ENCODE measurements at regions not wholly inside any gene's neighbourhood (a gene's known extent, or its start where the extent isn't known, plus 50 kb on each side); places are given as distances from the start of the nearest gene placed in this dataset.

GRCh38 chr12:58270966-58271705, 329.8 kb downstream of the ATP23 start:
- no peak overlapping the region for H3K4me3 ChIP-seq (replicated peaks; ENCODE audit: low read depth, low read length)
- no peak for DNase-seq (ENCODE audit: low read depth)
- TF ChIP-seq CTCF (IDR thresholded peaks at IDR 0.05; ENCODE audit: low read length, missing control alignments): no peak

- no peak for DNase-seq (ENCODE audit: low read depth)
- H3K4me3 ChIP-seq (replicated peaks; ENCODE audit: low read depth, low read length): no peak overlapping the region
- TF ChIP-seq CTCF (IDR thresholded peaks at IDR 0.05; ENCODE audit: low read length, missing control alignments): no peak
Observed at GRCh38 chr12:58272461-58272860, 331.1 kb downstream of the ATP23 start.

- no peak for DNase-seq (ENCODE audit: low read depth)
- H3K4me3 ChIP-seq (replicated peaks; ENCODE audit: low read depth, low read length): no peak overlapping the region
- no peak for TF ChIP-seq CTCF (IDR thresholded peaks at IDR 0.05; ENCODE audit: low read length, missing control alignments)
Observed at GRCh38 chr12:58277231-58277630, 335.9 kb downstream of the ATP23 start.

- no peak for DNase-seq (ENCODE audit: low read depth)
- TF ChIP-seq CTCF (IDR thresholded peaks at IDR 0.05; ENCODE audit: low read length, missing control alignments): no peak
- no peak overlapping the region for H3K4me3 ChIP-seq (replicated peaks; ENCODE audit: low read depth, low read length)
Observed at GRCh38 chr12:58283553-58283952, 342.2 kb downstream of the ATP23 start.

GRCh38 chr12:58285551-58285950, 344.2 kb downstream of the ATP23 start:
- DNase-seq (ENCODE audit: low read depth): no peak
- TF ChIP-seq CTCF (IDR thresholded peaks at IDR 0.05; ENCODE audit: low read length, missing control alignments): no peak
- H3K4me3 ChIP-seq (replicated peaks; ENCODE audit: low read depth, low read length): no peak overlapping the region

- H3K4me3 ChIP-seq (replicated peaks; ENCODE audit: low read depth, low read length): no peak overlapping the region
- no peak for DNase-seq (ENCODE audit: low read depth)
- no peak for TF ChIP-seq CTCF (IDR thresholded peaks at IDR 0.05; ENCODE audit: low read length, missing control alignments)
Observed at GRCh38 chr12:58286353-58286752, 345.0 kb downstream of the ATP23 start.

- peak; percentile 35 for DNase-seq (ENCODE audit: low read depth)
- TF ChIP-seq CTCF (IDR thresholded peaks at IDR 0.05; ENCODE audit: low read length, missing control alignments): no peak
- no peak overlapping the region for H3K4me3 ChIP-seq (replicated peaks; ENCODE audit: low read depth, low read length)
Observed at GRCh38 chr12:58288190-58288589, 346.8 kb downstream of the ATP23 start.

Data from fibroblast of pulmonary artery (primary cell).